Panc1 (cell line): ENCODE measurements at regions not wholly inside any gene's neighbourhood (a gene's known extent, or its start where the extent isn't known, plus 50 kb on each side); places are given as distances from the start of the nearest gene placed in this dataset.
A peak's percentile ranks its signal among the peaks of the same experiment; 100 is the strongest.

Experiments used
- ATAC-seq: fragments of 200-7000 bp; cut with Tn5 transposase; 2 replicates; pipeline ENCODE4 v1.9.1; 2020; ENCODE audit warnings: mild to moderate bottlenecking, moderate library complexity
- BruUV-seq: library from RNA; stranded (reverse); fragments of 400-500 nt; replicated peaks from 2 replicates; lab custom pipeline; 2021; lab: Mats Ljungman, UMichigan
- CTCF ChIA-PET: fragments of 300-600 bp; sonication (Branson Sonifier 250); formaldehyde crosslinking; loops from one replicate; lab custom pipeline; 2022; ENCODE audit warnings: antibody characterized with exemption; lab: Charles Lee
- POLR2A ChIA-PET: fragments of 300-600 bp; sonication (Branson Sonifier 250); formaldehyde crosslinking; loops from one replicate; lab custom pipeline; 2022; ENCODE audit warnings: antibody characterized with exemption; lab: Charles Lee
- DNase-seq: peaks from one replicate; pipeline ENCODE4 v3.0.0-alpha.2; 2010; ENCODE audit warnings: low read depth, low spot score
- H3K27ac ChIP-seq: 2 replicates; pipeline ENCODE4 v1.5.1; 2011; ENCODE audit warnings: mild to moderate bottlenecking, low read length, inconsistent platforms
- H3K27me3 ChIP-seq: fragments of 200-500 bp; sonication (Bioruptor generic); 2 replicates; pipeline ENCODE4 v1.6.0; 2014; ENCODE audit warnings: low read length, inconsistent platforms; ENCODE audit not compliant: control insufficient read depth, insufficient read depth
- H3K36me3 ChIP-seq: fragments of 200-500 bp; sonication (Bioruptor generic); 2 replicates; pipeline ENCODE4 v1.5.1; 2014; ENCODE audit warnings: inconsistent platforms, mild to moderate bottlenecking, low read length, moderate library complexity; ENCODE audit not compliant: control insufficient read depth, insufficient read depth
- H3K4me1 ChIP-seq: 2 replicates; pipeline ENCODE4 v1.5.1; 2011; ENCODE audit warnings: inconsistent platforms, mild to moderate bottlenecking, low read length, moderate library complexity; ENCODE audit not compliant: control insufficient read depth, insufficient read depth
- H3K4me3 ChIP-seq, 2 experiments: 2 replicates each; pipeline ENCODE4 v1.5.1; 2011 to 2012; ENCODE audit warnings: low read depth in 2 of 2, low read length in 2 of 2, mild to moderate bottlenecking in 2 of 2, inconsistent platforms in 1 of 2, moderate library complexity in 1 of 2
- H3K9me3 ChIP-seq: fragments of 200-500 bp; sonication (Bioruptor generic); 2 replicates; pipeline ENCODE4 v1.5.1; 2014; ENCODE audit warnings: low read depth, mild to moderate bottlenecking, inconsistent platforms, low read length, moderate library complexity; ENCODE audit not compliant: control insufficient read depth, insufficient read depth
- CTCF ChIP-seq: fragments of 450-650 bp; IDR thresholded peaks from 2 replicates; pipeline ENCODE4 v1.5.1; 2017; ENCODE audit warnings: mild to moderate bottlenecking
- POLR2AphosphoS5 ChIP-seq: IDR thresholded peaks from 2 replicates; pipeline ENCODE4 v1.6.1; 2012; ENCODE audit warnings: mild to moderate bottlenecking, low read depth, low read length, moderate library complexity
- REST ChIP-seq, 2 experiments: IDR thresholded peaks; 2 replicates each; pipeline ENCODE4 v1.6.1; 2011 to 2012; ENCODE audit warnings: low read depth in 2 of 2, control low read depth in 1 of 2, low read length in 1 of 2, mild to moderate bottlenecking in 1 of 2, moderate library complexity in 1 of 2; ENCODE audit not compliant: insufficient read depth in 1 of 2
- SIN3A ChIP-seq: IDR thresholded peaks from 2 replicates; pipeline ENCODE4 v1.6.1; 2012; ENCODE audit warnings: low read depth, mild to moderate bottlenecking, low read length, moderate library complexity, borderline replicate concordance; ENCODE audit not compliant: insufficient read depth
- TCF7L2 ChIP-seq: IDR thresholded peaks from 2 replicates; pipeline ENCODE4 v1.6.1; 2011; ENCODE audit warnings: mild to moderate bottlenecking, low read depth, low read length, inconsistent platforms
- in situ Hi-C: cut with HindIII; loops from 2 replicates; pipeline ENCODE4 v1.10.0; 2016; ENCODE audit warnings: low sequenced_read_pairs, low pct_unique_long_range_greater_than_20kb
- intact Hi-C: fragments of 100-400 bp; cut with micrococcal nuclease; formaldehyde crosslinking; loops from one replicate; pipeline ENCODE4 v1.10.0; 2022; ENCODE audit not compliant: unreplicated experiment

GRCh38 chr11:43574411-43574810, 106.1 kb upstream of the HSD17B12 start:
- Histone ChIP-seq H3K4me1 (peaks cover 27% of the 10 kb centered on the region), H3K9me3 (no peaks in the 10 kb centered on the region), H3K27me3 (peaks cover 74% of the 10 kb centered on the region), H3K4me3 (no peak overlapping the region), H3K27ac (no peak overlapping the region), H3K36me3 (no peaks in the 10 kb centered on the region)
- DNase-seq = no peak
- intact Hi-C loops (no loop called here), in situ Hi-C loops (no loop called here)
- ChIA-PET CTCF (interaction anchor here (1.3 kb wide), 1 partner anchor 70 kb away, joined by 6 read pairs; no protein-coding TSS in a partner anchor), POLR2A (no interaction called here)
- BruUV-seq = no TSS peak
- TF ChIP-seq CTCF (no peak), POLR2AphosphoS5 (no peak), TCF7L2 (no peak), REST (IDR thresholded peaks at IDR 0.05; ENCODE audit: insufficient read depth in 1 of 2, low read depth in 2 of 2, low read length in 1 of 2) (no peak), SIN3A (no peak)
- no peak for ATAC-seq

GRCh38 chr11:43574949-43575912, 105.3 kb upstream of the HSD17B12 start:
- Histone ChIP-seq H3K27me3 (peaks cover 67% of the 10 kb centered on the region), H3K9me3 (no peaks in the 10 kb centered on the region), H3K4me3 (peak overlapping the region; percentile 16 to 26), H3K36me3 (no peaks in the 10 kb centered on the region), H3K27ac (no peak overlapping the region), H3K4me1 (peaks cover 28% of the 10 kb centered on the region)
- CTCF ChIA-PET = interaction anchor here (0.9 to 1.3 kb wide), 2 partner anchors 9 to 71 kb away, joined by 4 to 6 read pairs; no protein-coding TSS in a partner anchor
- ATAC-seq (no peak), DNase-seq (no peak)
- intact Hi-C loops = loop anchor here (5.0 kb wide), 1 partner anchor 237 kb away; no protein-coding TSS in a partner anchor
- no TSS peak for BruUV-seq
- POLR2A ChIA-PET = no interaction called here
- in situ Hi-C loops = no loop called here
- no peak for TF ChIP-seq REST (IDR thresholded peaks at IDR 0.05; ENCODE audit: insufficient read depth in 1 of 2, low read depth in 2 of 2, low read length in 1 of 2)
